SU-DHL-6 (cell line): ENCODE measurements at regions not wholly inside any gene's neighbourhood (a gene's known extent, or its start where the extent isn't known, plus 50 kb on each side); places are given as distances from the start of the nearest gene placed in this dataset.

Experiments
- H2AFZ ChIP-seq: fragments of 200-600 bp; sonication (generic); 2 replicates; pipeline ENCODE4 v1.6.1; 2014; ENCODE audit warnings: low read depth, mild to moderate bottlenecking, moderate library complexity, mixed read lengths, antibody characterized with exemption, low read length; ENCODE audit not compliant: severe bottlenecking
- H3F3A ChIP-seq: fragments of 200-600 bp; shearing (Covaris generic); 2 replicates; pipeline ENCODE4 v1.6.0; 2016; ENCODE audit warnings: antibody characterized with exemption, mild to moderate bottlenecking; ENCODE audit not compliant: insufficient read depth
- H3K27ac ChIP-seq: fragments of 200-600 bp; sonication (generic); 2 replicates; pipeline ENCODE4 v1.5.1; 2016; ENCODE audit warnings: low read depth, mild to moderate bottlenecking, low read length, moderate library complexity, mixed read lengths
- H3K27me3 ChIP-seq: fragments of 200-600 bp; sonication (generic), shearing (Covaris generic); 2 replicates; pipeline ENCODE4 v1.6.0; 2014; ENCODE audit warnings: mild to moderate bottlenecking, low read length
- H3K36me3 ChIP-seq: fragments of 200-600 bp; sonication (generic); 2 replicates; pipeline ENCODE4 v1.6.1; 2014; ENCODE audit warnings: mild to moderate bottlenecking, low read length, mixed read lengths
- H3K4me2 ChIP-seq: fragments of 300-600, 200-600 bp; shearing (Covaris generic), sonication (generic); 2 replicates; pipeline ENCODE4 v1.6.0; 2014; ENCODE audit warnings: low read length, low read depth, mild to moderate bottlenecking; ENCODE audit not compliant: poor library complexity, severe bottlenecking
- H3K4me3 ChIP-seq: fragments of 200-600 bp; sonication (generic); 2 replicates; pipeline ENCODE4 v1.5.1; 2014; ENCODE audit warnings: antibody characterized with exemption, low read length, mild to moderate bottlenecking, mixed read lengths; ENCODE audit not compliant: insufficient read depth, poor library complexity, severe bottlenecking
- H3K79me2 ChIP-seq: fragments of 200-600 bp; sonication (generic); 2 replicates; pipeline ENCODE4 v1.6.1; 2014; ENCODE audit warnings: mild to moderate bottlenecking, low read length, moderate library complexity; ENCODE audit not compliant: insufficient read depth
- H3K9ac ChIP-seq: fragments of 200-600 bp; sonication (generic); 2 replicates; pipeline ENCODE4 v1.7.0; 2014; ENCODE audit warnings: mild to moderate bottlenecking, low read length
- H3K9me2 ChIP-seq: fragments of 200-600 bp; sonication (generic); replicated peaks from 2 replicates; pipeline ENCODE4 v1.6.1; 2014; ENCODE audit warnings: low read length; ENCODE audit not compliant: insufficient read depth
- H3K9me3 ChIP-seq: fragments of 200-600 bp; sonication (generic); 2 replicates; pipeline ENCODE4 v1.6.1; 2014; ENCODE audit warnings: low read length, mixed read lengths; ENCODE audit not compliant: insufficient read depth
- H4K20me1 ChIP-seq: fragments of 200-600 bp; sonication (generic); 2 replicates; pipeline ENCODE4 v1.6.1; 2014; ENCODE audit warnings: low read depth, mild to moderate bottlenecking, antibody characterized with exemption, low read length, moderate library complexity, mixed read lengths
- CTCF ChIP-seq: fragments of 200-600 bp; sonication (generic); IDR thresholded peaks from one replicate; pipeline ENCODE4 v1.5.1; 2017; ENCODE audit warnings: antibody characterized with exemption, mild to moderate bottlenecking, low read length, moderate library complexity; ENCODE audit not compliant: insufficient read depth, poor library complexity, severe bottlenecking
- EZH2phosphoT487 ChIP-seq: fragments of 200-600 bp; sonication (generic), shearing (Covaris generic); conservative IDR thresholded peaks from 2 replicates; pipeline ENCODE4 v1.6.1; 2018; ENCODE audit warnings: mild to moderate bottlenecking, antibody characterized with exemption, low read length, moderate library complexity, mixed read lengths

GRCh38 chr5:144812763-144813162 is 642.1 kb downstream of the KCTD16 start:
- no peaks in the 10 kb centered on the region for H3K9me2 ChIP-seq
- H2AFZ ChIP-seq, result no peak overlapping the region
- H3K4me2 ChIP-seq, result no peak overlapping the region
- H3K36me3 ChIP-seq, result no peaks in the 10 kb centered on the region
- no peak overlapping the region for H3K4me3 ChIP-seq
- no peaks in the 10 kb centered on the region for H4K20me1 ChIP-seq
- no peak overlapping the region for H3K9ac ChIP-seq
- H3K9me3 ChIP-seq, result no peaks in the 10 kb centered on the region
- H3K27ac ChIP-seq, result no peak overlapping the region
- no peaks in the 10 kb centered on the region for H3F3A ChIP-seq
- H3K27me3 ChIP-seq, result no peaks in the 10 kb centered on the region
- no peak for TF ChIP-seq EZH2phosphoT487
- no peak for TF ChIP-seq CTCF
- H3K79me2 ChIP-seq, result no peaks in the 10 kb centered on the region

GRCh38 chr5:144800169-144800568 is 629.5 kb downstream of the KCTD16 start:
- no peaks in the 10 kb centered on the region for H3K79me2 ChIP-seq
- H3F3A ChIP-seq, result no peaks in the 10 kb centered on the region
- no peak overlapping the region for H2AFZ ChIP-seq
- no peaks in the 10 kb centered on the region for H3K36me3 ChIP-seq
- no peaks in the 10 kb centered on the region for H3K27me3 ChIP-seq
- no peak overlapping the region for H3K9ac ChIP-seq
- no peak overlapping the region for H3K27ac ChIP-seq
- no peak overlapping the region for H3K4me3 ChIP-seq
- H3K9me3 ChIP-seq, result no peaks in the 10 kb centered on the region
- TF ChIP-seq EZH2phosphoT487 (no peak), CTCF (no peak)
- no peaks in the 10 kb centered on the region for H4K20me1 ChIP-seq
- no peak overlapping the region for H3K4me2 ChIP-seq
- H3K9me2 ChIP-seq, result no peaks in the 10 kb centered on the region

GRCh38 chr5:144798595-144798994 is 627.9 kb downstream of the KCTD16 start:
- H3K9me2 ChIP-seq, result no peaks in the 10 kb centered on the region
- H3K27ac ChIP-seq, result no peak overlapping the region
- H3K36me3 ChIP-seq, result no peaks in the 10 kb centered on the region
- H3K79me2 ChIP-seq, result no peaks in the 10 kb centered on the region
- no peak for TF ChIP-seq EZH2phosphoT487
- TF ChIP-seq CTCF, result no peak
- no peak overlapping the region for H2AFZ ChIP-seq
- no peaks in the 10 kb centered on the region for H3K9me3 ChIP-seq
- no peak overlapping the region for H3K4me3 ChIP-seq
- H3K9ac ChIP-seq, result no peak overlapping the region
- H3K4me2 ChIP-seq, result no peak overlapping the region
- H3F3A ChIP-seq, result no peaks in the 10 kb centered on the region
- no peaks in the 10 kb centered on the region for H4K20me1 ChIP-seq
- H3K27me3 ChIP-seq, result no peaks in the 10 kb centered on the region

- TF ChIP-seq CTCF (no peak), EZH2phosphoT487 (no peak)
- Histone ChIP-seq H3F3A (no peaks in the 10 kb centered on the region), H3K9me3 (no peaks in the 10 kb centered on the region)
Observed at GRCh38 chr5:144794922-144795321, 624.2 kb downstream of the KCTD16 start.

More at GRCh38 chr5:144794922-144795321, 624.2 kb downstream of the KCTD16 start:
- H3K27me3 ChIP-seq, result no peaks in the 10 kb centered on the region
- no peak overlapping the region for H3K4me2 ChIP-seq
- no peak overlapping the region for H3K27ac ChIP-seq
- no peak overlapping the region for H2AFZ ChIP-seq
- no peak overlapping the region for H3K4me3 ChIP-seq
- H4K20me1 ChIP-seq, result no peaks in the 10 kb centered on the region
- H3K79me2 ChIP-seq, result no peaks in the 10 kb centered on the region
- H3K36me3 ChIP-seq, result no peaks in the 10 kb centered on the region
- no peak overlapping the region for H3K9ac ChIP-seq
- H3K9me2 ChIP-seq, result no peaks in the 10 kb centered on the region
